Ishikawa (cell line): ENCODE measurements at regions not wholly inside any gene's neighbourhood (a gene's known extent, or its start where the extent isn't known, plus 50 kb on each side); places are given as distances from the start of the nearest gene placed in this dataset.

ENCODE experiments used
- CREB1 ChIP-seq: IDR thresholded peaks from 2 replicates; pipeline ENCODE4 v1.6.1; 2012; ENCODE audit warnings: low read depth
- EGR1 ChIP-seq: IDR thresholded peaks from 2 replicates; pipeline ENCODE4 v1.6.1; 2012
- EP300 ChIP-seq: IDR thresholded peaks from 2 replicates; pipeline ENCODE4 v1.6.1; 2012; ENCODE audit warnings: borderline replicate concordance
- FOXM1 ChIP-seq: IDR thresholded peaks from 2 replicates; pipeline ENCODE4 v1.6.1; 2012; ENCODE audit warnings: low read depth, borderline replicate concordance
- MAX ChIP-seq: IDR thresholded peaks from 2 replicates; pipeline ENCODE4 v1.6.1; 2012
- NFIC ChIP-seq: IDR thresholded peaks from 2 replicates; pipeline ENCODE4 v1.6.1; 2012
- RAD21 ChIP-seq: IDR thresholded peaks from 2 replicates; pipeline ENCODE4 v1.6.1; 2012; ENCODE audit warnings: low read depth
- REST ChIP-seq: IDR thresholded peaks from 2 replicates; pipeline ENCODE4 v1.6.1; 2012; ENCODE audit warnings: low read depth, mild to moderate bottlenecking
- TAF1 ChIP-seq: IDR thresholded peaks from 2 replicates; pipeline ENCODE4 v1.6.1; 2012; ENCODE audit warnings: low read depth, mild to moderate bottlenecking
- TCF12 ChIP-seq: IDR thresholded peaks from 2 replicates; pipeline ENCODE4 v1.6.1; 2012; ENCODE audit warnings: low read depth
- TEAD4 ChIP-seq: IDR thresholded peaks from 2 replicates; pipeline ENCODE4 v1.6.1; 2012
- USF1 ChIP-seq: IDR thresholded peaks from 2 replicates; pipeline ENCODE4 v1.6.1; 2012
- YY1 ChIP-seq: IDR thresholded peaks from 2 replicates; pipeline ENCODE4 v1.6.1; 2012; ENCODE audit warnings: low read depth
- ZBTB7A ChIP-seq: IDR thresholded peaks from 2 replicates; pipeline ENCODE4 v1.6.1; 2012; ENCODE audit warnings: low read depth

- no peak for TF ChIP-seq ZBTB7A
- TF ChIP-seq REST: no peak
These were observed 109.5 kb downstream of the CGGBP1 start for GRCh38 chr3:87949189-87949878.

DNA sequence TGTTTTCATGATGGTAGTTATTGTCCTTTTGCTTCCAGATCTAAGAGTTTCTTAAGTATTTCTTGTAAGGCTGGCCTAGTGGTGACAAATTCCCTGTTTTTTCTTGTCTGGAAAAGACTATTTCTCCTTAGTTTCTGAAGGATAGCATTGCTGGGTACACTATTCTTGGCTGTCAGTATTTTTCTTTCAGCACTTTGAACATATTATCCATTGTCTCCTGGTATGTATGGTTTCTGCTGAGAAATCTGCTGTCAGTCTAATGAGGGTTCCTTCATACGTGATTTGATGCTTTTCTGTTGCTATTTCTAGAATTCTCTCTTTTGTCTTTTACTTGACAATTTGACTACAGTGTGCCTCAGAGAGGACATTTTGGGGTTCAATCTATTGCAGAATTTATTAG is 134.3 kb downstream of the CGGBP1 start:
- TF ChIP-seq FOXM1 (no peak), ZBTB7A (no peak), EP300 (no peak), NFIC (no peak), YY1 (no peak), MAX (no peak), USF1 (no peak), CREB1 (no peak)

DNA sequence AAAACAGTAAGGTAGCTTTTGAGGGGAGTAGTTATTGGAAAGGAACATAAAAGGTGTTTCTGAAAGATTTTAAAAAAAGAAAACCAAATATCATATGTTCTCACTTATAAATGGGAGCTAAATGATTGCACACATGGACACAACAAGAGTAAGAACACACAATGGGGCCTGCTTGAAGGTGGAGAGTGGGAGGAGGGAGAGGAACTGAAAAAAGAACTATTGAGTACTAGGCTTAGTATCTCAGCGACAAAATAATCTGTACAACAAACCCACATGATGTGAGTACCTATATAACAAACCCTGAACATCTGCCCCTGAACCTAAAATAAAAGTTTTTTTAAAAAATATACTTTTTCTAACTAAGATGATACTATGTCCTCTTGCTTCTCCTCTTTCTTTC is 138.3 kb downstream of the CGGBP1 start:
- TF ChIP-seq EP300 (no peak), NFIC (no peak), ZBTB7A (no peak), TEAD4 (no peak), REST (no peak), YY1 (no peak), TAF1 (no peak)

GRCh38 chr3:87901141-87901540 is 157.7 kb downstream of the CGGBP1 start:
- TF ChIP-seq CREB1: no peak
- no peak for TF ChIP-seq TCF12
- no peak for TF ChIP-seq EGR1
- TF ChIP-seq TAF1: no peak
- TF ChIP-seq MAX: no peak
- no peak for TF ChIP-seq EP300
- TF ChIP-seq REST: no peak
- TF ChIP-seq RAD21: no peak
- TF ChIP-seq NFIC: no peak
- TF ChIP-seq TEAD4: no peak
- TF ChIP-seq YY1: no peak

GRCh38 chr3:87900061-87900460 is 158.7 kb downstream of the CGGBP1 start:
- TF ChIP-seq REST (no peak), CREB1 (no peak), RAD21 (peak; percentile 20)
